SK-N-SH (cell line): ENCODE measurements at regions not wholly inside any gene's neighbourhood (a gene's known extent, or its start where the extent isn't known, plus 50 kb on each side); places are given as distances from the start of the nearest gene placed in this dataset.

ENCODE experiments used
- CTCF ChIP-seq: fragments of 200-600 bp; sonication (generic); IDR thresholded peaks from 2 replicates; pipeline ENCODE4 v1.6.1; 2017; ENCODE audit warnings: antibody characterized with exemption, mild to moderate bottlenecking, moderate library complexity
- USF1 ChIP-seq: IDR thresholded peaks from 2 replicates; pipeline ENCODE4 v1.4.0; 2012; ENCODE audit warnings: low read depth, borderline replicate concordance

GRCh38 chr21:15289896-15290841 is 225.4 kb upstream of the NRIP1 start:
- no peak for TF ChIP-seq USF1
- TF ChIP-seq CTCF, result no peak
